ENCODE measurements at regions not wholly inside any gene's neighbourhood (a gene's known extent, or its start where the extent isn't known, plus 50 kb on each side); places are given as distances from the start of the nearest gene placed in this dataset.

- TF ChIP-seq CTCF (IDR thresholded peaks at IDR 0.05; ENCODE audit: poor library complexity) (no peak), EZH2 (IDR thresholded peaks at IDR 0.05; ENCODE audit: borderline replicate concordance) (no peak), EZH2phosphoT487 (IDR thresholded peaks at IDR 0.05; ENCODE audit: low read depth, severe bottlenecking, unreplicated experiment) (no peak)
Measured at GRCh38 chr15:62430056-62430455, 265.0 kb upstream of the C2CD4B start.
